Body of pancreas (tissue), 4 donors: ENCODE measurements at regions not wholly inside any gene's neighbourhood (a gene's known extent, or its start where the extent isn't known, plus 50 kb on each side); places are given as distances from the start of the nearest gene placed in this dataset.

Source experiments
- CTCF ChIP-seq, 7 experiments: fragments of 450-650 bp in 4 of 7; fragments of 200-600 bp in 3 of 7; sonication (generic) in 3 of 7; IDR thresholded peaks; one replicate each; pipeline ENCODE4 v1.5.1; 2016 to 2019; ENCODE audit warnings: antibody characterized with exemption in 7 of 7
- POLR2A ChIP-seq, 3 donors: fragments of 450-650 bp; IDR thresholded peaks; one replicate each; pipeline ENCODE4 v1.6.1; 2016; ENCODE audit warnings: antibody characterized with exemption in 3 of 3, mild to moderate bottlenecking in 2 of 3

GRCh38 chr6:67802771-67803170 lies 832.3 kb upstream of the ADGRB3 start:
- no peak for TF ChIP-seq CTCF (IDR thresholded peaks at IDR 0.05)
- no peak for TF ChIP-seq POLR2A (IDR thresholded peaks at IDR 0.05)
